OCI-LY3 (cell line): ENCODE measurements at regions not wholly inside any gene's neighbourhood (a gene's known extent, or its start where the extent isn't known, plus 50 kb on each side); places are given as distances from the start of the nearest gene placed in this dataset.

Experiments used
- EZH2phosphoT487 ChIP-seq: fragments of 200-600 bp; shearing (Covaris generic); IDR thresholded peaks from 2 replicates; pipeline ENCODE4 v1.6.1; 2018; ENCODE audit warnings: antibody characterized with exemption, mixed run types, low read depth
- TF ChIP-seq, protein P1 (sequence below): fragments of 200-600, 300-600 bp; sonication (generic); IDR thresholded peaks from 2 replicates; pipeline ENCODE4 v1.5.1; 2014; ENCODE audit warnings: antibody characterized with exemption, low read length, low read depth

DNA sequence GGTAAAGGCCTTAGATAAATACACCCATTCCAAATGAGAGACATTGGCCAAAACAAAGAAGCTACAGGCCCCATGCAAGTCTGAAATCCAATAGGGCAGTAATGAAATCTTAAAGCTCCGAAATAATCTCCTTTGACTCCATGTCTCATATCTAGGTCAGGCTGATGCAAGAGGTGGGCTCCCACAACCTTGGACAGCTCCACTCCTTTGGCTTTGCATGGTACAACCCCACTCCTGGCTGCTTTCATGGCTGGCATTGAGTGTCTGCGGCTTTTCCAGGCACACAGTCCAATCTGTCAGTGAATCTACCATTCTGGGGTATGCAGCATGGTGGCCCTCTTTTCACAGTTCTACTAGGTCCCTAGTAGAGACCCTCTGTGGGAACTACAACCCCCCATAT is 762.5 kb downstream of the LIG4 start:
- no peak for TF ChIP-seq EZH2phosphoT487
- TF ChIP-seq, protein P1, sequence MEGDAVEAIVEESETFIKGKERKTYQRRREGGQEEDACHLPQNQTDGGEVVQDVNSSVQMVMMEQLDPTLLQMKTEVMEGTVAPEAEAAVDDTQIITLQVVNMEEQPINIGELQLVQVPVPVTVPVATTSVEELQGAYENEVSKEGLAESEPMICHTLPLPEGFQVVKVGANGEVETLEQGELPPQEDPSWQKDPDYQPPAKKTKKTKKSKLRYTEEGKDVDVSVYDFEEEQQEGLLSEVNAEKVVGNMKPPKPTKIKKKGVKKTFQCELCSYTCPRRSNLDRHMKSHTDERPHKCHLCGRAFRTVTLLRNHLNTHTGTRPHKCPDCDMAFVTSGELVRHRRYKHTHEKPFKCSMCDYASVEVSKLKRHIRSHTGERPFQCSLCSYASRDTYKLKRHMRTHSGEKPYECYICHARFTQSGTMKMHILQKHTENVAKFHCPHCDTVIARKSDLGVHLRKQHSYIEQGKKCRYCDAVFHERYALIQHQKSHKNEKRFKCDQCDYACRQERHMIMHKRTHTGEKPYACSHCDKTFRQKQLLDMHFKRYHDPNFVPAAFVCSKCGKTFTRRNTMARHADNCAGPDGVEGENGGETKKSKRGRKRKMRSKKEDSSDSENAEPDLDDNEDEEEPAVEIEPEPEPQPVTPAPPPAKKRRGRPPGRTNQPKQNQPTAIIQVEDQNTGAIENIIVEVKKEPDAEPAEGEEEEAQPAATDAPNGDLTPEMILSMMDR = no peak
